GM19035 (cell line): ENCODE measurements at regions not wholly inside any gene's neighbourhood (a gene's known extent, or its start where the extent isn't known, plus 50 kb on each side); places are given as distances from the start of the nearest gene placed in this dataset.
A peak's percentile ranks its signal among the peaks of the same experiment; 100 is the strongest.
"Not testable (repeated sequence)": the region's sequence is repeated elsewhere in the genome, so short reads cannot be mapped to it uniquely, and the experiment has no call there.

Source experiments
- ATAC-seq: cut with Tn5 transposase; IDR thresholded peaks from one replicate; pipeline ENCODE4 v1.9.1; 2021; ENCODE audit not compliant: unreplicated experiment

DNA sequence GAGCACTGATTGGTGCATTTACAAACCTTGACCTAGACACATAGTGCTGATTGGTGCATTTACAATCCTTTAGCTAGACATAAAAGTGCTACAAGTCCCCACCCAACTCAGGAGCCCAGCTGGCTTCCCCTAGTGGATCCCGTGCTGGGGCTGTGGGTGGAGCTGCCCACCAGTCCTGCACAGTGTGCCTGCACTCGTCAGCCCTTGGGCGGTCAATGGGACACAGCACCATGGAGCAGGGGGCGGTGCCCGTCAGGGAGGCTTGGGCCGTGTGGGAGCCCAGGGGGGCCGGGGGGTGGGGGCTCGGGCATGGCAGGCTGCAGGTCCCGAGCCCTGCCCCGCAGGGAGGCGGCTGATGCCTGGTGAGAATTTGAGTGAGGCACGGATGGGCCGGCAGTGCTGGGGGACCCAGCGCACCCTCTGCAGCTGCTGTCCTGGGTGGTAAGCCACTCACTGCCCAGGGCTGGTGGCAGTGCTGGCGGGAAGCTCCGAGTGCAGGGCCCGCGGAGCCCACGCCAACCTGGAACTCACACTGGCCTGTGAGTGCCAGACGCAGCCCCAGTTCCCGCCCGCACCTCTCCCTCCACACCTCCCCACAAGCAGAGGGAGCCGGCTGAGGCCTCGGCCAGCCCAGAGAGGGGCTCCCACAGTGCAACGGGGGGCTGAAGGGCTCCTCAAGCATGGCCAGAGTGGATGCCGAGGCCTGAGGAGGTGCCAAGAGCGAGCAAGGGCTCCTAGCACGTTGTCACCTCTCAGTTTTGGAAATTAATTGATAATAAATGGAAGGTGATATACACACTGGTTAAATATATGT lies 207.7 kb downstream of the RAP2B start:
- ATAC-seq: no peak

- ATAC-seq: no peak
Measured at GRCh38 chr3:153370680-153371079, 208.7 kb downstream of the RAP2B start.

DNA sequence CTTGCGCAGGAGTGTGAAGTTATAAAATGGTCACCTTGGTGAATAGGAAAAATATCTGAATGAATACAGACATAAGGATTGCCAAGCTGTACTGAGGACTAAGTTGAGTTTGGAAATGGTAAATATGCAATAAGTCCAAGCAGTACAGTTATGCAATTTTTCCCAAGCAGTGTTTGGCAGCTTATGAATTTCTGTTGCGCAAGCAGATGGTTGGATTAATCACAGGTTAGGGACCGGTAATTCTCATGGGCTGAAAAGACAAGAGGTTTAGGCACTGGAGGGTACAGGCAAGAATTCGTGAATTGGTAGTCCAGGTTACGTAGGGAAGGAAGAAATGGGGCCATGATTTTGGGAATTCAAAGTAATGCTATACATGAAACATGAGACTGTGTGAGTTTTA lies 210.3 kb downstream of the RAP2B start:
- ATAC-seq: no peak

- ATAC-seq: no peak
Measured at GRCh38 chr3:153373606-153374005, 211.6 kb downstream of the RAP2B start.

GRCh38 chr3:153378366-153378765 lies 216.3 kb downstream of the RAP2B start:
- ATAC-seq: not testable (repeated sequence)

DNA sequence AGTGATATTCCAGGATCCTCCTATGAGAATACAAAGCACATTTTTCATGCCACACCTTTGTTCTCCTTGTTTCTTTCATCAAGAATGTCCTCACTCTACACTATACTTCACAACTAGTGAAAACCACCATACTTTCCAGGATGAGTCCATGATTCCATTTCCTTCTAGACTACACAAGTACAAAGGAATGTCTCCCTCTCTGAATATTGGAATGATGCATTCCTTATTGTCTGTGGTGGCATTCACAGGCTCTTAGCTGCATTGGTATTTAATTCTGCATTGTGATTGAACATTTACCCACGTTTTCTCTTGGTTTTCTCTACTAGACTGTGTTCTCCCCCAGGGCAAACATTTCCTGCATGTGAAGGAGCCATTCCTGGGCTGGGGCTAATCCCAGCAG lies 217.5 kb downstream of the RAP2B start:
- ATAC-seq: no peak

GRCh38 chr3:153385343-153385742 lies 223.3 kb downstream of the RAP2B start:
- ATAC-seq: no peak

DNA sequence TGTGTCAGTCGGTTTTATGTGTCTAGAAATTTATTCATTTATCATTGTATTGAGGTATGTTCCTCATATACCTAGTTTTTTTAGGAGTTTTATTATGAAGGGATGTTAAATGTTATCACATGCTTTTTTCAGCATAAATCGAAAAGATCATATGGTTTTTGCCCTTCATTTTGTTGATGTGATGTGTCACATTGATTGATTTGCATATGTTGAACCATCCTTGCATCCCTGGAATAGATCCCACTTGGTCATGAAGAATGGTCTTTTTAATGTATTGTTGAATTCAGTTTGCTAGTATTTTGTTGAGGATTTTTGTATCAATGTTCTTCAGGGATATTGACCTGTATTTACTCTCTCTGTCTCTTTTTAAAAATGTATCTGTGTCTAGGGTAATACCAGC lies 230.3 kb downstream of the RAP2B start:
- no peak for ATAC-seq

DNA sequence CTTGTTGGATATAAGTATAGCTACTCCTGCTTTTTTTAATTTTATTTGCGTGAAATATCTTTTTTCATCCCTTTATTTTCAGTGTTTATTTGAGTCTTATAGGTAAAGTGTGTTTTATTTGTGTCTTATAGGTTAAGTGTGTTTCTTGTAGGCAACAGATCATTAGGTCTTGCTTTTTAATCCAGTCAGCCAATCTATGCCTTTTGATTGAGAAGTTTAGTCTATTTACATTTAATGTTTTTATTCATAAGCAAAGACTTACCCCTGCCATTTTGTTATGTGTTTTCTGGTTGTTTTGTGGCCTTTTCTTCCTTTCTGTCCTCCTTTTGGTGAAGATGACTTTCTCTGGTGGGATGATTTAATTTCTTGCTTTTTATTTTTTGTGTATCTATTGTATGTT lies 232.0 kb downstream of the RAP2B start:
- ATAC-seq: no peak

DNA sequence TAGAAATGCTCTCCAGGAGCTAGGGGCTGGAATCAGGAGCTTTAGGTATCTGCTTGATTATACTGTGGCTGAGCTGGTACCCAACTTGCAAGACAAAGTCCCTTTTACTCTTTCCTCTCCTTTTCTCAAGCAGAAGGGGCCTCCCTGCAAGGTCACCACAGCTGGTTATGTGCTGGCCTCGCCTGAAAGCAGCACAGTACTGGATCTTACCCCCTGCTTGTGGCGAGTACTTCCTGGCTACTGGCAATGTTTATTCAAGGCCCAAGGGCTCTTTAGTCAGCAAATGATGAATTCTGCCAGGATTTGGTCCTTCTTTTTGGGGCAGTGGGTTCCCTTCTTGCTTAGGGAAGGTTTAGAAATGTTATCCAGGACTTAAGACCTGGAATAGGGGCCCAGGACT lies 234.6 kb downstream of the RAP2B start:
- ATAC-seq: no peak

GRCh38 chr3:153397794-153398193 lies 235.8 kb downstream of the RAP2B start:
- no peak for ATAC-seq

GRCh38 chr3:153399636-153400035 lies 237.6 kb downstream of the RAP2B start:
- ATAC-seq: peak; percentile 76

GRCh38 chr3:153400641-153401040 lies 238.6 kb downstream of the RAP2B start:
- no peak for ATAC-seq

- no peak for ATAC-seq
Measured at GRCh38 chr3:153404157-153404556, 242.1 kb downstream of the RAP2B start.

- not testable (repeated sequence) for ATAC-seq
Measured at GRCh38 chr3:153405320-153405719, 243.3 kb downstream of the RAP2B start.

GRCh38 chr3:153410517-153410916 lies 248.5 kb downstream of the RAP2B start:
- no peak for ATAC-seq

- ATAC-seq: no peak
Measured at GRCh38 chr3:153414982-153415381, 253.0 kb downstream of the RAP2B start.

DNA sequence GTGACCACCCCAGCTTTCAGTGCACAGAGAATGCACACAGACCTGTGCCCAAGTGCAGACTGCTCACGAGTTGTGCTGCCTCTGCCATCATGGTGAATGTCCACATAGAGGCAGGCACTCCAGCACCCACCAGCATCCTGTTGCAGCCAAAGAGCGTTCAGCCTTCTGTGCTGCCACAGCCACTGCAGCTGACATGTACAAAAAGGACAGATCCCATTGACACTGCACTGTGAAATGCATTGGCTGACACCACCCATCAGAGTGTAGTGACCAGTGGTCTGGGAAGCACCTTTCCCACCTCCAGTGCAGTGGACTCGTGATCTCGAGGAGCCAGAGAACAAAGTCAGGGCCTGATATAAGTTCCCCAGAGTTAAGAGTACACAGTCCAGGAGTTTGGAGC lies 260.3 kb downstream of the RAP2B start:
- ATAC-seq: no peak

DNA sequence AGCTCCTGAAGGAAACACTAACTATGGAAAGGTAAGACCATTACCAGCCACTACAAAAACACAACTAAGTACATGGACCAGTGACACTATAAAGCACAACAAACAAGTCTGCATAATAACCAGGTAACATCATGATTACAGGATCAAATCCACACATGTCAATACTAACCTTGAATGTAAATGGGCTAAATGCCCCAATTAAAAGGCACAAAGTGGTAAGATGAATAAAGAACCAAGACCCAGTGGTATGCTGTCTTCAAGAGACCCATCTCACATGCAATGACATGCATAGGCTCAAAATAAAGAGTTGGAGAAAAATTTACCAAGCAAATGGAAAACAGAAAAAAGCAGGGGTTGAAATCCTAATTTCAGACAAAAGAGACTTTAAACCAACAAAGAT lies 261.8 kb downstream of the RAP2B start:
- not testable (repeated sequence) for ATAC-seq

- ATAC-seq: no peak
Measured at GRCh38 chr3:153426344-153426743, 264.3 kb downstream of the RAP2B start.

DNA sequence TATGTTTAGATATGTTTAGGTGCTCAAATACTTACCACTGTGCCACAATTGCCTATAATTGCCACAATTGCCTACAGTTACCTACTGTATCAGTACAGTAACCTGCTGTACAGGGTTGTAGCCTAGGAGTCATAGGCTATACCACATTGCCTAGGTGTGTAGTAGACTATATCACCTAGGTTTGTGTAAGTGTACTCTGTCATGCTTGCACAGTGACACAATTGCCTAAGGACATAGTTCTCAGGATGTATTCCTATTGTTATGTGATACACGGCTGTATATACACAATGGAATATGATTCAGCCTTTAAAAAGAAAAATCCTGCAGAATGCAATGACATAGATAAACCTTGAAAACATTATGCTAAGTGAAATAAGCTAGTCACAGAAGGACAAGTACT lies 264.8 kb downstream of the RAP2B start:
- ATAC-seq: no peak

- no peak for ATAC-seq
Measured at GRCh38 chr3:153429821-153430220, 267.8 kb downstream of the RAP2B start.

GRCh38 chr3:153431076-153431475 lies 269.1 kb downstream of the RAP2B start:
- no peak for ATAC-seq
